B cell (primary cell): ENCODE measurements at regions not wholly inside any gene's neighbourhood (a gene's known extent, or its start where the extent isn't known, plus 50 kb on each side); places are given as distances from the start of the nearest gene placed in this dataset.

Experiments
- ATAC-seq: fragments of 200-7000 bp; cut with Tn5 transposase; one replicate; pipeline ENCODE4 v1.10.0; 2021; ENCODE audit warnings: low read depth, mild to moderate bottlenecking, moderate number of reproducible peaks, moderate library complexity
- CTCF ChIA-PET: fragments of 350-600 bp; sonication (Branson Sonifier 250); formaldehyde crosslinking; loops from one replicate; lab custom pipeline; 2021; ENCODE audit warnings: antibody characterized with exemption, inconsistent platforms; lab: Charles Lee
- POLR2A ChIA-PET: fragments of 350-600 bp; sonication (Branson Sonifier 250); formaldehyde crosslinking; loops from one replicate; lab custom pipeline; 2021; ENCODE audit warnings: antibody characterized with exemption; lab: Charles Lee
- DNase-seq: peaks from one replicate; pipeline ENCODE4 v3.0.0; 2013
- H2AFZ ChIP-seq: 2 replicates; pipeline ENCODE4 v1.6.1; 2012; ENCODE audit warnings: mild to moderate bottlenecking, low read depth, low read length; ENCODE audit not compliant: insufficient read depth, poor library complexity, severe bottlenecking
- H3K27ac ChIP-seq, 2 donors: 1 replicate in 1 of 2; 2 replicates in 1 of 2; pipeline ENCODE4 v1.5.1; 2012 to 2013; ENCODE audit warnings: low read length in 2 of 2, mild to moderate bottlenecking in 2 of 2, moderate library complexity in 1 of 2
- H3K27me3 ChIP-seq, 4 experiments: fragments of 200-600 bp in 1 of 4; sonication (generic) in 1 of 4; replicated peaks in 1 of 4; 1 replicate in 2 of 4; 2 replicates in 2 of 4; pipeline versions ENCODE4 v1.6.1 to v1.7.0; 2013 to 2016; ENCODE audit warnings: low read length in 3 of 4, mild to moderate bottlenecking in 2 of 4, mixed read lengths in 1 of 4, moderate library complexity in 1 of 4; ENCODE audit not compliant: insufficient read depth in 4 of 4, control insufficient read depth in 3 of 4; ENCODE audit errors: control extremely low read depth in 1 of 4
- H3K36me3 ChIP-seq, 2 experiments: replicated peaks in 1 of 2; 1 replicate in 1 of 2; 2 replicates in 1 of 2; pipeline versions ENCODE4 v1.6.1 to v1.7.1; 2013; ENCODE audit warnings: low read length in 1 of 2; ENCODE audit not compliant: insufficient read depth in 2 of 2, control insufficient read depth in 1 of 2; ENCODE audit errors: control extremely low read depth in 1 of 2, extremely low read depth in 1 of 2
- H3K4me1 ChIP-seq, 2 donors: fragments of 200-600 bp in 1 of 2; sonication (generic) in 1 of 2; 1 replicate in 1 of 2; 2 replicates in 1 of 2; pipeline versions ENCODE4 v1.5.1 to v1.6.1; 2013 to 2017; ENCODE audit warnings: low read length in 2 of 2; ENCODE audit not compliant: control insufficient read depth in 2 of 2, insufficient read depth in 2 of 2
- H3K4me2 ChIP-seq: replicated peaks from 2 replicates; pipeline ENCODE3; 2012; ENCODE audit warnings: mild to moderate bottlenecking, low read depth, low read length; ENCODE audit not compliant: poor library complexity, severe bottlenecking
- H3K4me3 ChIP-seq, 5 experiments: fragments of 200-600 bp in 1 of 5; sonication (generic) in 1 of 5; 1 replicate in 3 of 5; 2 replicates in 2 of 5; pipeline versions ENCODE4 v1.5.1 to v1.7.0; 2011 to 2016; ENCODE audit warnings: low read length in 4 of 5, mild to moderate bottlenecking in 4 of 5, low read depth in 2 of 5, control low read depth in 1 of 5, moderate library complexity in 1 of 5; ENCODE audit not compliant: insufficient read depth in 1 of 5; ENCODE audit errors: control extremely low read depth in 1 of 5, extremely low read depth in 1 of 5
- H3K79me2 ChIP-seq: fragments of 200-600 bp; sonication (generic); one replicate; pipeline ENCODE4 v1.6.0; 2016; ENCODE audit warnings: low read length; ENCODE audit not compliant: control insufficient read depth, insufficient read depth
- H3K9ac ChIP-seq: fragments of 200-600 bp; sonication (generic); 2 replicates; pipeline ENCODE4 v1.6.1; 2017; ENCODE audit warnings: mild to moderate bottlenecking, low read length, moderate library complexity
- H3K9me3 ChIP-seq, 3 donors: one replicate each; pipeline versions ENCODE4 v1.6.1 to v1.7.1; 2013; ENCODE audit warnings: low read length in 2 of 3; ENCODE audit not compliant: control insufficient read depth in 2 of 3, insufficient read depth in 1 of 3; ENCODE audit errors: control extremely low read depth in 1 of 3
- H4K20me1 ChIP-seq: 2 replicates; pipeline ENCODE4 v1.6.0; 2012; ENCODE audit warnings: mild to moderate bottlenecking, low read length; ENCODE audit not compliant: insufficient read depth, control insufficient read depth, poor library complexity, severe bottlenecking
- H3K27ac Mint-ChIP-seq: one replicate; pipeline ENCODE4 v1.8.0; 2021; ENCODE audit warnings: mixed read lengths
- H3K27me3 Mint-ChIP-seq: one replicate; pipeline ENCODE4 v1.8.0; 2021; ENCODE audit warnings: mixed read lengths
- H3K4me1 Mint-ChIP-seq: one replicate; pipeline ENCODE4 v1.8.0; 2021; ENCODE audit warnings: mixed read lengths
- H3K4me3 Mint-ChIP-seq: one replicate; pipeline ENCODE4 v1.8.0; 2021; ENCODE audit warnings: mixed read lengths
- H3K9me3 Mint-ChIP-seq: one replicate; pipeline ENCODE4 v1.8.0; 2022; ENCODE audit warnings: mixed read lengths; ENCODE audit not compliant: insufficient read depth
- CTCF ChIP-seq: fragments of 200-600 bp; IDR thresholded peaks from one replicate; pipeline ENCODE4 v1.8.0; 2022; ENCODE audit warnings: antibody characterized with exemption, mild to moderate bottlenecking
- EZH2 ChIP-seq: IDR thresholded peaks from 2 replicates; pipeline ENCODE4 v1.6.1; 2012; ENCODE audit warnings: borderline replicate concordance, low read depth, mild to moderate bottlenecking, moderate library complexity, low read length; ENCODE audit not compliant: insufficient read depth, poor library complexity, severe bottlenecking
- WGBS: methylation state at CpG from one replicate; pipeline ENCODE4 v1.1.5; 2013; ENCODE audit warnings: missing lambda C conversion rate; ENCODE audit not compliant: insufficient coverage; 5-methylcytosine and 5-hydroxymethylcytosine counted together
- intact Hi-C: fragments of 100-400 bp; cut with micrococcal nuclease; formaldehyde crosslinking; loops from one replicate; pipeline ENCODE4 v1.10.0; 2022

- Histone ChIP-seq H3K4me1 (peaks cover 0 to 3% of the 10 kb centered on the region in 2 donors), H3K27me3 (no peaks in the 10 kb centered on the region), H3K9me3 (no peaks in the 10 kb centered on the region), H3K36me3 (no peaks in the 10 kb centered on the region), H2AFZ (no peak overlapping the region), H3K4me3 (no peak overlapping the region), H3K79me2 (no peaks in the 10 kb centered on the region), H3K9ac (no peak overlapping the region), H3K27ac (no peak overlapping the region), H3K4me2 (no peak overlapping the region), H4K20me1 (no peaks in the 10 kb centered on the region)
- H3K27ac Mint-ChIP-seq, result no peak overlapping the region
- no peak overlapping the region for H3K4me3 Mint-ChIP-seq
- H3K9me3 Mint-ChIP-seq, result peaks cover 4% of the 10 kb centered on the region
- TF ChIP-seq EZH2 (no peak), CTCF (no peak)
- intact Hi-C loops, result loop anchor here (5.0 kb wide), 2 partner anchors 391 to 1211 kb away; no protein-coding TSS in a partner anchor
- peaks cover 9% of the 10 kb centered on the region for H3K4me1 Mint-ChIP-seq
- WGBS, result no CpG with 5 or more reads among the region's 3 CpGs
- H3K27me3 Mint-ChIP-seq, result no peaks in the 10 kb centered on the region
- no peak for ATAC-seq
- ChIA-PET CTCF (interaction anchor here (1.3 to 1.8 kb wide), 2 partner anchors 391 to 470 kb away, joined by 4 to 5 read pairs; no protein-coding TSS in a partner anchor), POLR2A (no interaction called here)
- DNase-seq, result no peak
Measured at GRCh38 chrX:39260965-39261364, 459.7 kb downstream of the MID1IP1 start.

GRCh38 chrX:39261446-39262147, 460.3 kb downstream of the MID1IP1 start:
- DNase-seq (peak; percentile 53), ATAC-seq (no peak)
- no peak overlapping the region for H3K4me3 Mint-ChIP-seq
- H3K4me1 Mint-ChIP-seq, result peaks cover 9% of the 10 kb centered on the region
- no peak overlapping the region for H3K27ac Mint-ChIP-seq
- Histone ChIP-seq H3K4me1 (peaks cover 0 to 3% of the 10 kb centered on the region in 2 donors), H3K27ac (no peak overlapping the region), H3K4me2 (no peak overlapping the region), H4K20me1 (no peaks in the 10 kb centered on the region), H3K9me3 (no peaks in the 10 kb centered on the region), H2AFZ (no peak overlapping the region), H3K9ac (no peak overlapping the region), H3K4me3 (no peak overlapping the region), H3K79me2 (no peaks in the 10 kb centered on the region), H3K36me3 (no peaks in the 10 kb centered on the region), H3K27me3 (no peaks in the 10 kb centered on the region)
- no CpG with 5 or more reads among the region's 1 CpG for WGBS
- TF ChIP-seq CTCF, result peak; percentile 61
- no peak for TF ChIP-seq EZH2
- CTCF ChIA-PET, result interaction anchor here (1.3 to 1.8 kb wide), 2 partner anchors 391 to 469 kb away, joined by 4 to 5 read pairs; no protein-coding TSS in a partner anchor
- H3K9me3 Mint-ChIP-seq, result peaks cover 4% of the 10 kb centered on the region
- intact Hi-C loops, result loop anchor here (5.0 kb wide), 2 partner anchors 391 to 1211 kb away; no protein-coding TSS in a partner anchor
- POLR2A ChIA-PET, result no interaction called here
- H3K27me3 Mint-ChIP-seq, result no peaks in the 10 kb centered on the region
